ENCODE measurements at regions not wholly inside any gene's neighbourhood (a gene's known extent, or its start where the extent isn't known, plus 50 kb on each side); places are given as distances from the start of the nearest gene placed in this dataset.

DNA sequence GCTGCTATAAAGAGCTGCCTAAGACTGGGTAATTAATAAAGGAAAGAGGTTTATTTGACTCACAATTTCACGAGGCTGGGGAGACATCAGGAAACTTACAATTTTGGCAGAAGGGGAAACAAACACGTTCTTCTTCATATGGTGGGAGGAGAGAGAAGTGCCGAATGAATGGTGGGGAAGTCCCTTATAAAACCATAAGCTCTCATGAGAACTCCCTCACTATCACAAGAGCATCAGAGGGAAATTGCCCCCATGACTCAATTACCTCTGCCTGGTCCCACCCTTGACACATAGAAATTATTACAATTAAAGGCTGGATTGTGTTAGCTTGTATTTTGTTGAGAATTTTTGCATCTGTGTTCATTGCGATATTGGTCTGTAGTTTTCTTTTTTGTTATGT, 460.5 kb upstream of the RAB6C start:
- TF ChIP-seq, protein P1, sequence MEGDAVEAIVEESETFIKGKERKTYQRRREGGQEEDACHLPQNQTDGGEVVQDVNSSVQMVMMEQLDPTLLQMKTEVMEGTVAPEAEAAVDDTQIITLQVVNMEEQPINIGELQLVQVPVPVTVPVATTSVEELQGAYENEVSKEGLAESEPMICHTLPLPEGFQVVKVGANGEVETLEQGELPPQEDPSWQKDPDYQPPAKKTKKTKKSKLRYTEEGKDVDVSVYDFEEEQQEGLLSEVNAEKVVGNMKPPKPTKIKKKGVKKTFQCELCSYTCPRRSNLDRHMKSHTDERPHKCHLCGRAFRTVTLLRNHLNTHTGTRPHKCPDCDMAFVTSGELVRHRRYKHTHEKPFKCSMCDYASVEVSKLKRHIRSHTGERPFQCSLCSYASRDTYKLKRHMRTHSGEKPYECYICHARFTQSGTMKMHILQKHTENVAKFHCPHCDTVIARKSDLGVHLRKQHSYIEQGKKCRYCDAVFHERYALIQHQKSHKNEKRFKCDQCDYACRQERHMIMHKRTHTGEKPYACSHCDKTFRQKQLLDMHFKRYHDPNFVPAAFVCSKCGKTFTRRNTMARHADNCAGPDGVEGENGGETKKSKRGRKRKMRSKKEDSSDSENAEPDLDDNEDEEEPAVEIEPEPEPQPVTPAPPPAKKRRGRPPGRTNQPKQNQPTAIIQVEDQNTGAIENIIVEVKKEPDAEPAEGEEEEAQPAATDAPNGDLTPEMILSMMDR (IDR thresholded peaks at IDR 0.05): no peak
- TF ChIP-seq POLR2A (IDR thresholded peaks at IDR 0.05): no peak

Data from lower leg skin (tissue), 3 donors.